ENCODE measurements at regions not wholly inside any gene's neighbourhood (a gene's known extent, or its start where the extent isn't known, plus 50 kb on each side); places are given as distances from the start of the nearest gene placed in this dataset.

GRCh38 chr13:99768986-99769385 lies 202.6 kb downstream of the ZIC5 start:
- H3K14ac ChIP-seq (ENCODE audit: insufficient read length), result no peak overlapping the region
- 94% methylated on average over 1 of the region's 1 CpG; no CpG with 5 or more reads in 1 of the 2 experiments for WGBS, 2 experiments (ENCODE audit: extremely low coverage in 1 of 2, insufficient coverage in 1 of 2, insufficient read length in 1 of 2, insufficient replicate concordance in 2 of 2, low coverage in 1 of 2, low lambda C conversion rate in 2 of 2, missing lambda C conversion rate in 1 of 2)
- CTCF ChIA-PET (ENCODE audit: partially characterized antibody), result interaction anchor here (0.8 to 4.3 kb wide), 7 partner anchors 28 to 512 kb away, joined by 3 to 20 read pairs (median 3); no protein-coding TSS in a partner anchor

More at GRCh38 chr13:99768986-99769385, 202.6 kb downstream of the ZIC5 start:
- Histone ChIP-seq H4K8ac (ENCODE audit: extremely low read depth, insufficient read depth, low read length) (no peak overlapping the region), H4K20me1 (replicated peaks in 1 of 2; ENCODE audit: control insufficient read depth in 1 of 2, insufficient read depth in 2 of 2, low read length in 2 of 2) (no peaks in the 10 kb centered on the region), H4K5ac (ENCODE audit: insufficient read length, low read depth, low read length) (peak overlapping the region; percentile 26), H3K27me3 (replicated peaks in 1 of 4; ENCODE audit: control insufficient read depth in 3 of 4, extremely low read depth in 1 of 4, insufficient read depth in 3 of 4, low read length in 3 of 4) (no peaks in the 10 kb centered on the region), H2BK20ac (ENCODE audit: low read length) (peak overlapping the region; percentile 91), H2BK120ac (replicated peaks; ENCODE audit: low read depth, low read length) (peak overlapping the region; percentile 80), H3K36me3 (ENCODE audit: control insufficient read depth in 2 of 4, insufficient read depth in 4 of 4, low read length in 3 of 4) (no peaks in the 10 kb centered on the region; a peak in 1 of 8 replicates), H3K18ac (ENCODE audit: extremely low read depth, low read length) (peak overlapping the region; percentile 62; the same call in 1 of the 2 replicates), H2BK15ac (ENCODE audit: low read length) (peak overlapping the region; percentile 99; the same call in 1 of the 2 replicates), H3K23ac (ENCODE audit: insufficient read length) (no peak overlapping the region), H3K79me1 (ENCODE audit: low read depth, low read length) (no peaks in the 10 kb centered on the region), H3K27ac (ENCODE audit: low read depth, low read length) (no peak overlapping the region), H2AK5ac (ENCODE audit: low read depth, low read length) (peak overlapping the region; percentile 32; the same call in 1 of the 2 replicates), H3K4me3 (ENCODE audit: extremely low read depth in 1 of 4, insufficient read depth in 2 of 4, low read depth in 3 of 4, low read length in 4 of 4) (no peak overlapping the region), H3K9ac (replicated peaks in 1 of 4; ENCODE audit: extremely low read depth in 1 of 4, low read depth in 3 of 4, low read length in 3 of 4) (no peak overlapping the region), H2BK12ac (ENCODE audit: low read depth, low read length) (peak overlapping the region; percentile 91; the same call in 1 of the 2 replicates), H3K56ac (replicated peaks; ENCODE audit: insufficient read length, low read depth, low read length) (no peak overlapping the region), H3K23me2 (ENCODE audit: low read depth, low read length) (no peaks in the 10 kb centered on the region), H2BK5ac (ENCODE audit: low read depth, low read length) (peak overlapping the region; percentile 82; the same call in 1 of the 2 replicates), H3K79me2 (ENCODE audit: control insufficient read depth in 1 of 2, insufficient read depth in 2 of 2, low read length in 2 of 2) (no peaks in the 10 kb centered on the region), H3K4ac (replicated peaks; ENCODE audit: insufficient read length, low read depth, low read length) (peak overlapping the region; percentile 87), H4K91ac (replicated peaks; ENCODE audit: insufficient read length, low read length) (peak overlapping the region; percentile 45), H2AFZ (ENCODE audit: low read length) (no peak overlapping the region), H3K4me1 (replicated peaks in 1 of 4; ENCODE audit: control insufficient read depth in 3 of 4, insufficient read depth in 4 of 4, low read length in 3 of 4) (peaks cover 5 to 12% (median 7%) of the 10 kb centered on the region in 4 experiments; a peak in 5 of 7 replicates), H3K4me2 (ENCODE audit: insufficient read depth in 1 of 2, low read depth in 2 of 2, low read length in 2 of 2) (no peak overlapping the region), H3K9me3 (ENCODE audit: insufficient read depth in 2 of 2, low read depth in 1 of 2, low read length in 1 of 2) (no peaks in the 10 kb centered on the region; a peak in 1 of 4 replicates)
- TF ChIP-seq USF2 (IDR thresholded peaks at IDR 0.05; ENCODE audit: low read length) (peak; percentile 28; the same call in 1 of the 2 replicates), JUND (IDR thresholded peaks at IDR 0.05; ENCODE audit: low read length) (no peak), MAX (IDR thresholded peaks at IDR 0.05) (peak; percentile 65; the same call in 1 of the 2 replicates)
- FAIRE-seq, result no peak
- POLR2A ChIA-PET (ENCODE audit: partially characterized antibody), result interaction anchor here (1.5 kb wide), 2 partner anchors 82 to 111 kb away, joined by 3 to 6 read pairs; no protein-coding TSS in a partner anchor
- DNase-seq (ENCODE audit: low read depth in 1 of 2, low spot score in 2 of 2), result no peak

Data from H1 (cell line).